Activated T-cell treated with anti-CD3 and anti-CD28 coated beads, Interleukin-2, amount 50 U/mL, for 24 hours (primary cell): ENCODE measurements at regions not wholly inside any gene's neighbourhood (a gene's known extent, or its start where the extent isn't known, plus 50 kb on each side); places are given as distances from the start of the nearest gene placed in this dataset.

Experiments
- DNase-seq: peaks from one replicate; pipeline ENCODE4 v3.0.0-alpha.2; 2020
- H3K27ac Mint-ChIP-seq: 2 replicates; pipeline ENCODE4 v1.8.0; 2020; ENCODE audit warnings: mild to moderate bottlenecking, mixed read lengths
- H3K27me3 Mint-ChIP-seq: 2 replicates; pipeline ENCODE4 v1.8.0; 2020; ENCODE audit warnings: mixed read lengths
- H3K36me3 Mint-ChIP-seq: 2 replicates; pipeline ENCODE4 v1.8.0; 2020; ENCODE audit warnings: low read depth, mixed read lengths
- H3K4me1 Mint-ChIP-seq: 2 replicates; pipeline ENCODE4 v1.8.0; 2020; ENCODE audit warnings: low read depth, mixed read lengths
- H3K4me3 Mint-ChIP-seq: 2 replicates; pipeline ENCODE4 v1.8.0; 2020; ENCODE audit warnings: mild to moderate bottlenecking, moderate library complexity, mixed read lengths
- H3K9me3 Mint-ChIP-seq: 2 replicates; pipeline ENCODE4 v1.8.0; 2020; ENCODE audit warnings: mixed read lengths

DNA sequence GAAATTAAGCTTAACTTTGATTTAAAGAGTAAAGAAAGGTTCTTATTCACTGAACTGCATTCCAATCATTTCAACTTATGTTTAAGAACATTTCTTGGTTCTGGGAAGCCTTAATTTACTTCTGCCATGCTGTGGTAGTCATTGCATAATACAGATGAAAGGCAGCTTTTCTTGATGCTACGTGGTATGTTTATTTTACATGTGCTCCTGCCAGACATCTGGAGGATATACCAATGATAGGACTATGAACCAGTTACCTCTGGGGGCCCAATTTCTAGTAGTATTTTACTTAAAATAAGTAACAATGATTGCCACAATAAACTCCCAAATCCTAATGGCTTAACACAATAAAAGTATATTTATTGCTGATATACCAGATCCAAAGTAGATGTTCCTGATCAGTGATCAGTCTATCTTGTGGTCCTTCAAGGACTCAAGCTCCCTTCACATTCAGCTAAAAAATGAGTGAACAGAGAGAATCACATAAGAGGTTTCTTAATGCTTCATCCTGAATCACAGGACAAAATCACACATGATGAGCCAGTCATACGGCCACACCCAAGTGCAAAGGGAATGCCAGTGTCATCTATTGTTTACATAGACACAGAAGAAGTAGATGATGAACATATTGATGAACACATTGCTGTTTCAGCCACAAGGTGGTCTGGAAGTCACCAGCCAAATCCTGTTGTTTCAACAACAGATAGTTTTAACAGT, 56.5 kb upstream of the CCN2 start:
- DNase-seq: no peak
- Mint-ChIP-seq H3K27me3 (no peaks in the 10 kb centered on the region), H3K4me3 (no peak overlapping the region), H3K36me3 (no peaks in the 10 kb centered on the region), H3K27ac (no peak overlapping the region), H3K9me3 (peaks cover 11% of the 10 kb centered on the region), H3K4me1 (no peaks in the 10 kb centered on the region)

GRCh38 chr6:132005178-132005577, 54.0 kb upstream of the CCN2 start:
- Mint-ChIP-seq H3K27me3 (no peaks in the 10 kb centered on the region), H3K9me3 (peaks cover 11% of the 10 kb centered on the region), H3K4me3 (no peak overlapping the region), H3K36me3 (no peaks in the 10 kb centered on the region), H3K4me1 (no peaks in the 10 kb centered on the region), H3K27ac (no peak overlapping the region)
- DNase-seq: no peak

DNA sequence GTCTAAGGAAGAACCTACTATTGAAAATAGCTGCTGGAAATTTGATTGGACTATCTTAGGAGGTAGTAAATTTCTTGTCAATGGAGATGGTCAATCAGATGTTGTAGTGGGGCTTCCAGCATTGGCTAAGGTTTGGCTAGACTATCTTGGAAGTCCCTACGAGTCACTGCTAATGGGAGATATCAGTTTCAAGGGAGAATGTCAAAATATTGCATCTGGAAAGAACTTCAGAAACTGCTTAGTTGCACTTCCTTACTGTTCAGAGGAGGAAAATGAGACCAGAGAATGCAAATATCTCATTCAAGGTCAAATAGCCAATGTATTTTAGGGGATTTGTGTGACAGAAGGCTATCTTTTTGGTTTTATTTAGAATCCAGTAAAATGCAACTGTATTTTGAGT, 53.5 kb upstream of the CCN2 start:
- Mint-ChIP-seq H3K9me3 (peaks cover 11% of the 10 kb centered on the region), H3K4me3 (no peak overlapping the region), H3K4me1 (no peaks in the 10 kb centered on the region), H3K36me3 (no peaks in the 10 kb centered on the region), H3K27ac (no peak overlapping the region), H3K27me3 (no peaks in the 10 kb centered on the region)
- DNase-seq: no peak

GRCh38 chr6:132003516-132004178, 52.5 kb upstream of the CCN2 start:
- H3K4me3 Mint-ChIP-seq: no peak overlapping the region
- H3K4me1 Mint-ChIP-seq: no peaks in the 10 kb centered on the region
- H3K9me3 Mint-ChIP-seq: peaks cover 11% of the 10 kb centered on the region
- no peak for DNase-seq
- H3K27me3 Mint-ChIP-seq: no peaks in the 10 kb centered on the region
- no peak overlapping the region for H3K27ac Mint-ChIP-seq
- no peaks in the 10 kb centered on the region for H3K36me3 Mint-ChIP-seq
